A673 (cell line): ENCODE measurements at regions not wholly inside any gene's neighbourhood (a gene's known extent, or its start where the extent isn't known, plus 50 kb on each side); places are given as distances from the start of the nearest gene placed in this dataset.

Source experiments
- BruUV-seq: library from RNA; stranded (reverse); fragments of 400-500 nt; replicated peaks from 2 replicates; lab custom pipeline; 2021; lab: Mats Ljungman, UMichigan
- CTCF ChIA-PET: fragments of 300-600 bp; sonication (Branson Sonifier 250); formaldehyde crosslinking; loops from one replicate; lab custom pipeline; 2022; ENCODE audit warnings: antibody characterized with exemption; lab: Charles Lee
- POLR2A ChIA-PET: fragments of 300-600 bp; sonication (Branson Sonifier 250); formaldehyde crosslinking; loops from one replicate; lab custom pipeline; 2022; ENCODE audit warnings: antibody characterized with exemption; ENCODE audit not compliant: low non-redundant PET; lab: Charles Lee
- DNase-seq: peaks from one replicate; pipeline ENCODE4 v3.0.0-alpha.2; 2015; ENCODE audit warnings: low spot score
- H3K27ac ChIP-seq: fragments of 200-600 bp; sonication (generic); 2 replicates; pipeline ENCODE4 v1.5.1; 2016; ENCODE audit warnings: mixed run types, low read depth, mild to moderate bottlenecking, mixed read lengths, antibody characterized with exemption, low read length; ENCODE audit not compliant: poor library complexity, severe bottlenecking
- H3K27me3 ChIP-seq: fragments of 200-600 bp; sonication (generic); replicated peaks from 2 replicates; pipeline ENCODE4 v1.6.1; 2017; ENCODE audit warnings: mixed run types, low read depth, mild to moderate bottlenecking, mixed read lengths, antibody characterized with exemption, low read length; ENCODE audit not compliant: insufficient read depth, poor library complexity
- H3K36me3 ChIP-seq: fragments of 200-600 bp; sonication (generic); 2 replicates; pipeline ENCODE4 v1.6.1; 2016; ENCODE audit warnings: mixed run types, mild to moderate bottlenecking, mixed read lengths, antibody characterized with exemption, low read length; ENCODE audit not compliant: insufficient read depth, poor library complexity, severe bottlenecking
- H3K4me1 ChIP-seq: fragments of 200-600 bp; sonication (generic); 2 replicates; pipeline ENCODE4 v1.6.1; 2017; ENCODE audit warnings: mixed run types, mild to moderate bottlenecking, mixed read lengths, antibody characterized with exemption, low read length; ENCODE audit not compliant: insufficient read depth, poor library complexity, severe bottlenecking
- H3K4me3 ChIP-seq: fragments of 200-600 bp; sonication (generic); 2 replicates; pipeline ENCODE4 v1.5.1; 2016; ENCODE audit warnings: low read depth, mixed run types, mild to moderate bottlenecking, mixed read lengths, low read length; ENCODE audit not compliant: poor library complexity, severe bottlenecking
- H3K9me3 ChIP-seq: fragments of 200-600 bp; sonication (generic); 2 replicates; pipeline ENCODE4 v1.6.1; 2016; ENCODE audit warnings: mixed run types, low read depth, mild to moderate bottlenecking, mixed read lengths, antibody characterized with exemption, low read length; ENCODE audit not compliant: poor library complexity, severe bottlenecking
- CTCF ChIP-seq: fragments of 300-800, 200-600 bp; sonication (generic); conservative IDR thresholded peaks from 2 replicates; pipeline ENCODE4 v1.5.1; 2017; ENCODE audit warnings: low read depth, mild to moderate bottlenecking, antibody characterized with exemption, low read length, moderate library complexity, mixed read lengths
- EZH2 ChIP-seq: fragments of 200-600 bp; sonication (generic); IDR thresholded peaks from 2 replicates; pipeline ENCODE4 v1.6.1; 2017; ENCODE audit warnings: borderline replicate concordance, low read depth, mild to moderate bottlenecking, mixed read lengths, antibody characterized with exemption, low read length; ENCODE audit not compliant: poor library complexity, severe bottlenecking
- intact Hi-C: fragments of 100-400 bp; cut with micrococcal nuclease; formaldehyde crosslinking; loops from one replicate; pipeline ENCODE4 v1.10.0; 2022; ENCODE audit not compliant: unreplicated experiment

GRCh38 chr2:111664275-111664850 is 219.6 kb downstream of the ANAPC1 start:
- no TSS peak for BruUV-seq
- H3K4me3 ChIP-seq: no peak overlapping the region
- no peaks in the 10 kb centered on the region for H3K27me3 ChIP-seq
- H3K36me3 ChIP-seq: no peaks in the 10 kb centered on the region
- no peaks in the 10 kb centered on the region for H3K9me3 ChIP-seq
- H3K27ac ChIP-seq: no peak overlapping the region
- intact Hi-C loops: no loop called here
- ChIA-PET CTCF (no interaction called here), POLR2A (no interaction called here)
- TF ChIP-seq EZH2: no peak
- H3K4me1 ChIP-seq: peaks cover 5% of the 10 kb centered on the region
- DNase-seq: no peak

- no peak overlapping the region for H3K4me3 ChIP-seq
- POLR2A ChIA-PET: no interaction called here
- no peak for TF ChIP-seq CTCF
- no peak for TF ChIP-seq EZH2
- no TSS peak for BruUV-seq
- H3K9me3 ChIP-seq: no peaks in the 10 kb centered on the region
- CTCF ChIA-PET: no interaction called here
- no peaks in the 10 kb centered on the region for H3K4me1 ChIP-seq
- intact Hi-C loops: no loop called here
- H3K27ac ChIP-seq: no peak overlapping the region
- no peak for DNase-seq
- no peaks in the 10 kb centered on the region for H3K36me3 ChIP-seq
- H3K27me3 ChIP-seq: no peaks in the 10 kb centered on the region
Observed at GRCh38 chr2:111665011-111665410, 219.0 kb downstream of the ANAPC1 start.

- no peaks in the 10 kb centered on the region for H3K27me3 ChIP-seq
- POLR2A ChIA-PET: no interaction called here
- no peaks in the 10 kb centered on the region for H3K9me3 ChIP-seq
- H3K4me3 ChIP-seq: no peak overlapping the region
- TF ChIP-seq EZH2 (no peak), CTCF (no peak)
- no peaks in the 10 kb centered on the region for H3K4me1 ChIP-seq
- CTCF ChIA-PET: no interaction called here
- BruUV-seq: no TSS peak
- H3K27ac ChIP-seq: no peak overlapping the region
- DNase-seq: no peak
- intact Hi-C loops: no loop called here
- H3K36me3 ChIP-seq: no peaks in the 10 kb centered on the region
Observed at GRCh38 chr2:111665551-111666116, 218.4 kb downstream of the ANAPC1 start.

- no peak for TF ChIP-seq CTCF
- no peak for TF ChIP-seq EZH2
- Histone ChIP-seq H3K4me3 (no peak overlapping the region), H3K4me1 (no peaks in the 10 kb centered on the region), H3K27me3 (no peaks in the 10 kb centered on the region), H3K27ac (no peak overlapping the region), H3K36me3 (no peaks in the 10 kb centered on the region), H3K9me3 (no peaks in the 10 kb centered on the region)
- CTCF ChIA-PET: no interaction called here
- BruUV-seq: no TSS peak
- intact Hi-C loops: no loop called here
- POLR2A ChIA-PET: no interaction called here
- DNase-seq: no peak
Observed at GRCh38 chr2:111666160-111666559, 217.8 kb downstream of the ANAPC1 start.
